Lung (tissue), 11 donors: ENCODE measurements at regions not wholly inside any gene's neighbourhood (a gene's known extent, or its start where the extent isn't known, plus 50 kb on each side); places are given as distances from the start of the nearest gene placed in this dataset.

ENCODE experiments used
- ATAC-seq: fragments of 200-7000 bp; cut with Tn5 transposase; one replicate; pipeline ENCODE4 v1.9.1; 2020; ENCODE audit warnings: moderate number of reproducible peaks; ENCODE audit not compliant: insufficient read depth, low FRiP score
- DNase-seq, 3 donors: peaks; one replicate each; pipeline ENCODE4 v3.0.0-alpha.2; 2013 to 2017
- H3K27ac ChIP-seq, 2 donors: one replicate each; pipeline ENCODE4 v1.5.1; 2013; ENCODE audit warnings: mild to moderate bottlenecking in 2 of 2, moderate library complexity in 2 of 2, control low read depth in 1 of 2, inconsistent platforms in 1 of 2, low read depth in 1 of 2, low read length in 1 of 2
- H3K27me3 ChIP-seq, 3 donors: one replicate each; pipeline ENCODE4 v1.5.1; 2013; ENCODE audit warnings: low read length in 2 of 3; ENCODE audit not compliant: control insufficient read depth in 3 of 3, insufficient read depth in 3 of 3
- H3K36me3 ChIP-seq, 4 donors: one replicate each; pipeline ENCODE4 v1.5.1; 2013; ENCODE audit warnings: low read length in 4 of 4, mild to moderate bottlenecking in 1 of 4, moderate library complexity in 1 of 4; ENCODE audit not compliant: control insufficient read depth in 4 of 4, insufficient read depth in 4 of 4
- H3K4me1 ChIP-seq, 5 donors: one replicate each; pipeline ENCODE4 v1.5.1; 2013; ENCODE audit warnings: low read length in 5 of 5, mild to moderate bottlenecking in 2 of 5, moderate library complexity in 1 of 5; ENCODE audit not compliant: control insufficient read depth in 5 of 5, insufficient read depth in 5 of 5
- H3K4me3 ChIP-seq: one replicate; pipeline ENCODE4 v1.5.1; 2013; ENCODE audit warnings: mild to moderate bottlenecking, control low read depth, moderate library complexity
- H3K9ac ChIP-seq, 2 donors: one replicate each; pipeline ENCODE4 v1.5.1; 2013; ENCODE audit warnings: low read length in 2 of 2, control low read depth in 1 of 2; ENCODE audit not compliant: insufficient read depth in 1 of 2
- H3K9me3 ChIP-seq, 4 donors: one replicate each; pipeline ENCODE4 v1.5.1; 2013; ENCODE audit warnings: low read length in 3 of 4, mild to moderate bottlenecking in 1 of 4, moderate library complexity in 1 of 4; ENCODE audit not compliant: control insufficient read depth in 4 of 4, insufficient read depth in 3 of 4
- WGBS, 2 donors: extraction: QIAGEN DNeasy Blood & Tissue Kit; methylation state at CpG; one replicate each; pipeline ENCODE4 v1.1.7; 2013; 5-methylcytosine and 5-hydroxymethylcytosine counted together
- TF ChIP-seq, protein P1 (sequence below): IDR thresholded peaks from 2 replicates; pipeline ENCODE4 v1.5.1; 2012; ENCODE audit warnings: mild to moderate bottlenecking; ENCODE audit errors: control extremely low read depth, extremely low read depth
- donor health status: control.
- donor health status: control.
- donor health status: Bipolar disorder and iron deficiency.
- donor health status: healthy.
- donor health status: DM: yes; HTN: yes; CAD: no.

DNA sequence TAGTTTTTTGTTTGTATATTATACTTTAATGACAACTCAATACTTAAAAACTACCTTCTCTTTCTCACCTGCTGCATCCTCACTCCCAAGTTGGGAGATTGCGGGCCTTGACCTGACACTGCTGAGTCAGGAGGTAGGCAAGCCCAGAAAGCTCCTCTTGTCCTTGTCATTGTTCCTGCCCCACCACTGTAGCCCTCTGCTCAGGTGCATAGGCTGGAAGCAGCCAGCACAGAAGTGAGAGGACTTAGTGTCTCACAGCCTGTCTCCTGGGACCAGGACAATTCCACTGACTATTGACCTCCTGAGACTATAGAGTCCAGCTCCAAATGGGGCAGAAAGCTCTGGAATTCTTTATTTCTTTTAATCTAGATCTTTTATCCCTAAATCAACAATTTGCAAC, 123.5 kb upstream of the NDP start:
- DNase-seq (no peak), ATAC-seq (no peak)
- Histone ChIP-seq H3K9ac (no peak overlapping the region), H3K27ac (no peak overlapping the region), H3K27me3 (peaks cover 4 to 39% (median 12%) of the 10 kb centered on the region in 3 donors), H3K4me1 (no peaks in the 10 kb centered on the region), H3K36me3 (no peaks in the 10 kb centered on the region), H3K9me3 (peaks cover 0 to 10% (median 0%) of the 10 kb centered on the region in 4 donors), H3K4me3 (no peak overlapping the region)
- TF ChIP-seq, protein P1, sequence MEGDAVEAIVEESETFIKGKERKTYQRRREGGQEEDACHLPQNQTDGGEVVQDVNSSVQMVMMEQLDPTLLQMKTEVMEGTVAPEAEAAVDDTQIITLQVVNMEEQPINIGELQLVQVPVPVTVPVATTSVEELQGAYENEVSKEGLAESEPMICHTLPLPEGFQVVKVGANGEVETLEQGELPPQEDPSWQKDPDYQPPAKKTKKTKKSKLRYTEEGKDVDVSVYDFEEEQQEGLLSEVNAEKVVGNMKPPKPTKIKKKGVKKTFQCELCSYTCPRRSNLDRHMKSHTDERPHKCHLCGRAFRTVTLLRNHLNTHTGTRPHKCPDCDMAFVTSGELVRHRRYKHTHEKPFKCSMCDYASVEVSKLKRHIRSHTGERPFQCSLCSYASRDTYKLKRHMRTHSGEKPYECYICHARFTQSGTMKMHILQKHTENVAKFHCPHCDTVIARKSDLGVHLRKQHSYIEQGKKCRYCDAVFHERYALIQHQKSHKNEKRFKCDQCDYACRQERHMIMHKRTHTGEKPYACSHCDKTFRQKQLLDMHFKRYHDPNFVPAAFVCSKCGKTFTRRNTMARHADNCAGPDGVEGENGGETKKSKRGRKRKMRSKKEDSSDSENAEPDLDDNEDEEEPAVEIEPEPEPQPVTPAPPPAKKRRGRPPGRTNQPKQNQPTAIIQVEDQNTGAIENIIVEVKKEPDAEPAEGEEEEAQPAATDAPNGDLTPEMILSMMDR: no peak
- WGBS, 2 donors: 97 to 100% methylated on average over 1 of the region's 1 CpG

DNA sequence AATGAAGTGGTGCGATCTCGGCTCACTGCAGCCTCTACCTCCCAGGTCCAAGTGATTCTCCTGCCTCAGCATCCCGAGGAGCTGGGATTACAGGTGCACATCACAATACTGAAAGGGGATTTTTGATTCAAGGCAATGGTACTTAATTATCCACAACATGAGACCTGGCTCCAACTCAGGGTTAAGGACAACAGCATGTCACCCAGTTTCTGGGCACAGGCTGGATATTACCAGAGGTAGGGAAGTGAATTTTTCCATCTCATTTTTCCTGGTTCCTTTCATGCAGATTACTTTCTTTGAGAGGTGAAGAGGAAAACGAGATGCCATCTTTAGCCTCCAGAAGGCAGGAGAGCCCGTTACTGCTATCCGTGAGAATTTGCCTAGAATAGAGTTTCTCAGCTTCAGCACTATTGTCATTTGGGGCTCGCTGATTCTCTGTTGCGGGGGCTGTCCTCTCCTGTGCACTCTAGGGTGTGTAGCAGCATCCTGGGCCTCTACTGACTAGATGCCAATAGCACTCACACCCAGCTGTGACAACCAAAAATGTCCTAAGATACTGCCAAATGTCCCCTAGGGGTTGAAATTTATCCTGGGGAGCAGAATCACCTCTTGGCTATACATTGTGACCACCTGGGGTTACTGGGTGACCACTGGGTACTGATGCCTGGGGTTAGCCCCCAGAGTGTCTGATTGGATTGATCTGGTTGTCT, 121.8 kb upstream of the NDP start:
- Histone ChIP-seq H3K27ac (no peak overlapping the region), H3K9me3 (peaks cover 0 to 2% (median 0%) of the 10 kb centered on the region in 4 donors), H3K27me3 (peaks cover 4 to 25% (median 13%) of the 10 kb centered on the region in 3 donors), H3K9ac (no peak overlapping the region), H3K4me3 (no peak overlapping the region), H3K4me1 (no peaks in the 10 kb centered on the region), H3K36me3 (no peaks in the 10 kb centered on the region)
- DNase-seq: no peak
- no peak for ATAC-seq
- WGBS, 2 donors: 84 to 94% methylated on average over 8 of the region's 8 CpGs
- TF ChIP-seq, protein P1: no peak

DNA sequence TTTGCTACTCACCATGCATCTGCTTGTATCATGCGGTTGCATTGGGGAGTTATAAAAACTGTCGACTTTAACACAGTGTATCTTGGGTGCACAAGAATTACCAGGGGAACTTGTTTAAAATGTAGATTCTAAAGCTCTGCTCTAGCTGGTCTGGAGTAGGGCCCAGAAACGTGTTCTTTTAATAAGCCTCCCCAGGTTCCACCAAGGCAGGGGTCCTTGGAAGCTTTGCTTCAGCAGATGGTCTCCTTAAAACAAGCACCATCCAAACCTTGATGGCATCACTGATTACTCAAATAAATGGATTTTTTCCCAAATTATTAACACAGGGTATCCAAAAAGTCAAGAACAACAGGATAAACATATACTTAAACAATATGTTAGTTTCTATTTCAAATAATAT, 120.2 kb upstream of the NDP start:
- Histone ChIP-seq H3K4me3 (no peak overlapping the region), H3K36me3 (no peaks in the 10 kb centered on the region), H3K4me1 (no peaks in the 10 kb centered on the region), H3K9ac (no peak overlapping the region), H3K27me3 (peaks cover 4 to 29% (median 14%) of the 10 kb centered on the region in 3 donors), H3K27ac (no peak overlapping the region), H3K9me3 (peaks cover 0 to 2% (median 0%) of the 10 kb centered on the region in 4 donors)
- DNase-seq (no peak), ATAC-seq (no peak)
- TF ChIP-seq, protein P1: no peak
- 79 to 92% methylated on average over 3 of the region's 3 CpGs for WGBS, 2 donors
